H9 (cell line): ENCODE measurements at regions not wholly inside any gene's neighbourhood (a gene's known extent, or its start where the extent isn't known, plus 50 kb on each side); places are given as distances from the start of the nearest gene placed in this dataset.

Experiments used
- DNase-seq: peaks from one replicate; pipeline ENCODE4 v3.0.0-alpha.2; 2017
- H2AFZ ChIP-seq: one replicate; pipeline ENCODE4 v1.6.1; 2013; ENCODE audit warnings: mild to moderate bottlenecking, low read length, control low read depth, moderate library complexity
- H2AK5ac ChIP-seq: 2 replicates; pipeline ENCODE4 v1.6.1; 2013; ENCODE audit warnings: low read length, control low read depth, mixed read lengths; ENCODE audit not compliant: insufficient read length
- H2BK120ac ChIP-seq: one replicate; pipeline ENCODE4 v1.6.1; 2013; ENCODE audit warnings: low read depth, mild to moderate bottlenecking, low read length, control low read depth, inconsistent platforms; ENCODE audit not compliant: poor library complexity, severe bottlenecking
- H2BK12ac ChIP-seq: 2 replicates; pipeline ENCODE4 v1.6.1; 2013; ENCODE audit warnings: low read length, control low read depth, mixed read lengths, low read depth; ENCODE audit not compliant: insufficient read length
- H2BK15ac ChIP-seq: 2 replicates; pipeline ENCODE4 v1.6.1; 2013; ENCODE audit warnings: low read depth, low read length, control low read depth
- H2BK20ac ChIP-seq: one replicate; pipeline ENCODE4 v1.6.1; 2013; ENCODE audit warnings: low read depth, mild to moderate bottlenecking, low read length, control low read depth, inconsistent platforms; ENCODE audit not compliant: poor library complexity, severe bottlenecking
- H2BK5ac ChIP-seq: 2 replicates; pipeline ENCODE4 v1.6.1; 2013; ENCODE audit warnings: low read length, control low read depth, mixed read lengths; ENCODE audit not compliant: insufficient read length
- H3K14ac ChIP-seq: 2 replicates; pipeline ENCODE4 v1.6.1; 2013; ENCODE audit warnings: low read length, control low read depth; ENCODE audit not compliant: insufficient read depth
- H3K18ac ChIP-seq: 2 replicates; pipeline ENCODE4 v1.6.1; 2013; ENCODE audit warnings: low read depth, mild to moderate bottlenecking, mixed read lengths, low read length, control low read depth; ENCODE audit not compliant: insufficient read length
- H3K23ac ChIP-seq: 2 replicates; pipeline ENCODE4 v1.6.1; 2013; ENCODE audit warnings: low read length, control low read depth, mixed read lengths, low read depth; ENCODE audit not compliant: insufficient read length
- H3K23me2 ChIP-seq: 2 replicates; pipeline ENCODE4 v1.6.1; 2013; ENCODE audit warnings: low read depth, mild to moderate bottlenecking, mixed read lengths, low read length, control low read depth; ENCODE audit not compliant: insufficient read length, poor library complexity, severe bottlenecking
- H3K27ac ChIP-seq: 2 replicates; pipeline ENCODE4 v1.5.1; 2013; ENCODE audit warnings: low read length, control low read depth, mixed read lengths, low read depth; ENCODE audit not compliant: insufficient read length
- H3K27me3 ChIP-seq: 2 replicates; pipeline ENCODE4 v1.6.1; 2013; ENCODE audit warnings: low read length, control low read depth, inconsistent platforms; ENCODE audit not compliant: insufficient read depth
- H3K4ac ChIP-seq: 2 replicates; pipeline ENCODE4 v1.6.1; 2013; ENCODE audit warnings: low read depth, mild to moderate bottlenecking, control low read depth, inconsistent platforms, low read length, moderate library complexity
- H3K4me1 ChIP-seq: 2 replicates; pipeline ENCODE4 v1.6.1; 2013; ENCODE audit warnings: low read length, control low read depth, inconsistent platforms; ENCODE audit not compliant: insufficient read depth
- H3K4me2 ChIP-seq: 2 replicates; pipeline ENCODE4 v1.6.1; 2013; ENCODE audit warnings: low read length, control low read depth, mixed read lengths; ENCODE audit not compliant: insufficient read length, insufficient read depth
- H3K56ac ChIP-seq: 2 replicates; pipeline ENCODE4 v1.6.1; 2013; ENCODE audit warnings: low read depth, mild to moderate bottlenecking, mixed read lengths, low read length, control low read depth; ENCODE audit not compliant: insufficient read length
- H3K79me1 ChIP-seq: 2 replicates; pipeline ENCODE4 v1.6.1; 2013; ENCODE audit warnings: low read depth, mild to moderate bottlenecking, moderate library complexity, low read length, control low read depth, inconsistent platforms; ENCODE audit not compliant: insufficient read depth, poor library complexity, severe bottlenecking
- H3K79me2 ChIP-seq: 2 replicates; pipeline ENCODE4 v1.6.1; 2013; ENCODE audit warnings: low read length, control low read depth, inconsistent platforms; ENCODE audit not compliant: insufficient read depth
- H3K9ac ChIP-seq: 2 replicates; pipeline ENCODE4 v1.6.1; 2013; ENCODE audit warnings: low read length, control low read depth, mixed read lengths; ENCODE audit not compliant: insufficient read length; ENCODE audit errors: extremely low read depth
- H3K9me3 ChIP-seq: one replicate; pipeline ENCODE4 v1.6.1; 2013; ENCODE audit warnings: low read depth, low read length, inconsistent platforms; ENCODE audit not compliant: control insufficient read depth
- H3T11ph ChIP-seq: one replicate; pipeline ENCODE4 v1.6.1; 2013; ENCODE audit warnings: mild to moderate bottlenecking, low read length, control low read depth, inconsistent platforms
- H4K20me1 ChIP-seq: one replicate; pipeline ENCODE4 v1.6.1; 2013; ENCODE audit not compliant: control insufficient read depth, insufficient read length, insufficient read depth
- H4K5ac ChIP-seq: 2 replicates; pipeline ENCODE4 v1.6.1; 2013; ENCODE audit warnings: low read depth, mild to moderate bottlenecking, mixed read lengths, low read length, control low read depth; ENCODE audit not compliant: insufficient read length
- H4K8ac ChIP-seq: replicated peaks from 2 replicates; pipeline ENCODE4 v1.6.1; 2013; ENCODE audit warnings: low read length, control low read depth, mixed read lengths, low read depth; ENCODE audit not compliant: insufficient read length
- H4K91ac ChIP-seq: 2 replicates; pipeline ENCODE4 v1.6.1; 2013; ENCODE audit warnings: low read depth, mild to moderate bottlenecking, moderate library complexity, mixed read lengths, low read length, control low read depth; ENCODE audit not compliant: insufficient read length
- H3K27ac Mint-ChIP-seq, 3 experiments: 2 replicates in 2 of 3; 3 replicates in 1 of 3; pipeline ENCODE4 v1.8.0; 2020 to 2021; ENCODE audit warnings: mixed read lengths in 3 of 3, mild to moderate bottlenecking in 1 of 3, moderate library complexity in 1 of 3
- H3K27me3 Mint-ChIP-seq: 2 replicates; pipeline ENCODE4 v1.8.0; 2021; ENCODE audit warnings: low read depth, mild to moderate bottlenecking, moderate library complexity, mixed read lengths
- H3K36me3 Mint-ChIP-seq, 3 experiments: 2 replicates in 2 of 3; 3 replicates in 1 of 3; pipeline ENCODE4 v1.8.0; 2020 to 2021; ENCODE audit warnings: low read depth in 3 of 3, mixed read lengths in 3 of 3; ENCODE audit not compliant: insufficient read depth in 1 of 3
- H3K4me1 Mint-ChIP-seq, 2 experiments: 2 replicates each; pipeline ENCODE4 v1.8.0; 2020; ENCODE audit warnings: mixed read lengths in 2 of 2
- H3K4me3 Mint-ChIP-seq, 2 experiments: 2 replicates in 1 of 2; 3 replicates in 1 of 2; pipeline ENCODE4 v1.8.0; 2020 to 2021; ENCODE audit warnings: mild to moderate bottlenecking in 2 of 2, mixed read lengths in 2 of 2, moderate library complexity in 1 of 2
- H3K9me3 Mint-ChIP-seq, 2 experiments: 2 replicates in 1 of 2; 3 replicates in 1 of 2; pipeline ENCODE4 v1.8.0; 2020; ENCODE audit warnings: mild to moderate bottlenecking in 2 of 2, mixed read lengths in 2 of 2, moderate library complexity in 1 of 2
- WGBS: extraction: QIAGEN DNeasy Blood & Tissue Kit; methylation state at CpG from one replicate; pipeline ENCODE4 v1.1.7; 2013; ENCODE audit warnings: missing lambda C conversion rate, low lambda C conversion rate, mixed read lengths; ENCODE audit not compliant: insufficient read length; ENCODE audit errors: extremely low coverage; 5-methylcytosine and 5-hydroxymethylcytosine counted together
- TF ChIP-seq, protein P1 (sequence below): fragments of 200-600 bp; sonication (generic); conservative IDR thresholded peaks from 3 replicates; pipeline ENCODE4 v1.8.0; 2021; ENCODE audit warnings: antibody characterized with exemption, mild to moderate bottlenecking

DNA sequence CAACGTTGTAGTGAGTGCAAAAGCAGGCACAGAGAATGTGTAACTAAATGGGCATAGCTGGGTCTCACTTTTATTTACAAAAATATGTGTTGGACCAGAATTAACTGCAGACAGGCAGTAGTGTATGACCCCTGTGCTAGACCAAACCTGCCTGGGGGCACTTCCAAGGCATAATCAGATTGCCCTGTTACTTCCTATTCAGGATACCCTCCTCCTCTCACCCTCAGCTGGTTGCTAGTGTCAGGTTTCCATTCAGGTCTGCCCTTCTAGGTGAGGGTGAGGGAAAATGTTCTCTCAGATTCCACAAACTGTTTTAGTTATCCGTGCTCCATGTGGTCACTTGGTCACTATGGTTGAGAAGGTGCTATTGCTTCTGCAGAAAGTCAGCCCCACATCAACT lies 387.3 kb downstream of the LMX1A start:
- Histone ChIP-seq H2BK15ac (no peak overlapping the region), H2BK120ac (no peak overlapping the region), H3K9ac (no peak overlapping the region), H3K4me1 (no peaks in the 10 kb centered on the region; the same call in 1 of the 2 replicates), H3K14ac (no peak overlapping the region), H2AFZ (no peak overlapping the region), H4K91ac (no peak overlapping the region), H3K18ac (no peak overlapping the region), H3K4ac (no peak overlapping the region), H2AK5ac (no peak overlapping the region), H4K5ac (no peak overlapping the region), H3K56ac (no peak overlapping the region), H3K27ac (no peak overlapping the region), H3K23me2 (no peaks in the 10 kb centered on the region), H4K20me1 (no peaks in the 10 kb centered on the region), H3T11ph (no peak overlapping the region), H3K23ac (no peak overlapping the region), H3K9me3 (no peaks in the 10 kb centered on the region), H3K27me3 (no peaks in the 10 kb centered on the region), H3K79me2 (no peaks in the 10 kb centered on the region), H2BK20ac (no peak overlapping the region), H2BK5ac (no peak overlapping the region), H4K8ac (no peak overlapping the region), H3K79me1 (no peaks in the 10 kb centered on the region), H3K4me2 (no peak overlapping the region), H2BK12ac (no peak overlapping the region)
- TF ChIP-seq, protein P1, sequence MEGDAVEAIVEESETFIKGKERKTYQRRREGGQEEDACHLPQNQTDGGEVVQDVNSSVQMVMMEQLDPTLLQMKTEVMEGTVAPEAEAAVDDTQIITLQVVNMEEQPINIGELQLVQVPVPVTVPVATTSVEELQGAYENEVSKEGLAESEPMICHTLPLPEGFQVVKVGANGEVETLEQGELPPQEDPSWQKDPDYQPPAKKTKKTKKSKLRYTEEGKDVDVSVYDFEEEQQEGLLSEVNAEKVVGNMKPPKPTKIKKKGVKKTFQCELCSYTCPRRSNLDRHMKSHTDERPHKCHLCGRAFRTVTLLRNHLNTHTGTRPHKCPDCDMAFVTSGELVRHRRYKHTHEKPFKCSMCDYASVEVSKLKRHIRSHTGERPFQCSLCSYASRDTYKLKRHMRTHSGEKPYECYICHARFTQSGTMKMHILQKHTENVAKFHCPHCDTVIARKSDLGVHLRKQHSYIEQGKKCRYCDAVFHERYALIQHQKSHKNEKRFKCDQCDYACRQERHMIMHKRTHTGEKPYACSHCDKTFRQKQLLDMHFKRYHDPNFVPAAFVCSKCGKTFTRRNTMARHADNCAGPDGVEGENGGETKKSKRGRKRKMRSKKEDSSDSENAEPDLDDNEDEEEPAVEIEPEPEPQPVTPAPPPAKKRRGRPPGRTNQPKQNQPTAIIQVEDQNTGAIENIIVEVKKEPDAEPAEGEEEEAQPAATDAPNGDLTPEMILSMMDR, result no peak
- no peaks in the 10 kb centered on the region for H3K27me3 Mint-ChIP-seq
- H3K27ac Mint-ChIP-seq, result no peak overlapping the region
- peaks cover 9% of the 10 kb centered on the region in 2 experiments; a peak in 3 of 4 replicates for H3K4me1 Mint-ChIP-seq
- no peaks in the 10 kb centered on the region for H3K36me3 Mint-ChIP-seq
- WGBS, result no CpG with 5 or more reads among the region's 2 CpGs
- no peaks in the 10 kb centered on the region for H3K9me3 Mint-ChIP-seq
- no peak overlapping the region for H3K4me3 Mint-ChIP-seq
- DNase-seq, result no peak
